ENCODE measurements at regions not wholly inside any gene's neighbourhood (a gene's known extent, or its start where the extent isn't known, plus 50 kb on each side); places are given as distances from the start of the nearest gene placed in this dataset.

DNA sequence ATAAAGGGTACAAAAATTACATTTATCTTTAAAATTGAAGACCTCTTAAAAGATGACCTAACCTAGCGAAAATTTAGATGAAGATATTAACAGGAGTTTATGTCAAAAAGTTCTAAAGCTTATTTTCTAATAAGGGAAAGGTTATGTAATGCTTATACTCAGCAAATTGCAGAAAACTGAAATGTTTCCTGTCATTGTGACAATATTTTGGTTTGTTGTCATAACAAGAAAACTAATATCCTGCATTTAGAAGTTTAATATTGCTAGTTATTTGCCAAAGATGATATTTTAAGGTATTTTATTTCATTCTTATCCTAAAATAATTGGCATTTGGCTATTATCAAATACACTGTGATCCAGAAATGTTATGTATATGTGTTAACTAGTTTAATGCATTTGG is 294.5 kb downstream of the C3orf38 start:
- Histone ChIP-seq H3K36me3 (no peaks in the 10 kb centered on the region), H3K4me3 (no peak overlapping the region), H3K4me1 (no peaks in the 10 kb centered on the region), H3K27me3 (no peaks in the 10 kb centered on the region), H3K9ac (ENCODE audit: low read depth in 2 of 2, low read length in 2 of 2) (no peak overlapping the region), H3K9me3 (no peaks in the 10 kb centered on the region), H3K27ac (no peak overlapping the region)
- DNase-seq = no peak
- intact Hi-C loops (cut with DNase I) = no loop called here
- TF ChIP-seq, protein P1, sequence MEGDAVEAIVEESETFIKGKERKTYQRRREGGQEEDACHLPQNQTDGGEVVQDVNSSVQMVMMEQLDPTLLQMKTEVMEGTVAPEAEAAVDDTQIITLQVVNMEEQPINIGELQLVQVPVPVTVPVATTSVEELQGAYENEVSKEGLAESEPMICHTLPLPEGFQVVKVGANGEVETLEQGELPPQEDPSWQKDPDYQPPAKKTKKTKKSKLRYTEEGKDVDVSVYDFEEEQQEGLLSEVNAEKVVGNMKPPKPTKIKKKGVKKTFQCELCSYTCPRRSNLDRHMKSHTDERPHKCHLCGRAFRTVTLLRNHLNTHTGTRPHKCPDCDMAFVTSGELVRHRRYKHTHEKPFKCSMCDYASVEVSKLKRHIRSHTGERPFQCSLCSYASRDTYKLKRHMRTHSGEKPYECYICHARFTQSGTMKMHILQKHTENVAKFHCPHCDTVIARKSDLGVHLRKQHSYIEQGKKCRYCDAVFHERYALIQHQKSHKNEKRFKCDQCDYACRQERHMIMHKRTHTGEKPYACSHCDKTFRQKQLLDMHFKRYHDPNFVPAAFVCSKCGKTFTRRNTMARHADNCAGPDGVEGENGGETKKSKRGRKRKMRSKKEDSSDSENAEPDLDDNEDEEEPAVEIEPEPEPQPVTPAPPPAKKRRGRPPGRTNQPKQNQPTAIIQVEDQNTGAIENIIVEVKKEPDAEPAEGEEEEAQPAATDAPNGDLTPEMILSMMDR (IDR thresholded peaks at IDR 0.05) = no peak

DNA sequence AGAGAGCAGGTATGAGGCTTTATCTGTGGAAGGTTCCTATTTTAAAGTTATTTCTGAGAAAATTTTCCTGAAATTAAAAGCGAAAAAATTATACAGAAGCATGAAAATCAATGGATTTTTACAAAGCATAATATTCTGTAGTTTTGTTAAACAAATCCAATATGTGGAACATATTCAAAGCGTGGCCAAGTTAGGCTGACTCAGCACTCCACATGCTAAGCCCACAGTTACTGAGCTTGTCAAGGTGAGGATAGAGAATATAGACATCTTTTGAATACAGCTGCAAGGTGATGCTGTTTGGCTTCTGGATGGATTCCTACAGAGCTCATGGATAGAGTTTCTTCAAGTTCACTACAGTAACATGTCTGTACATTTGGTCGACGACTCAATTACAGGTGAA is 302.5 kb downstream of the C3orf38 start:
- Histone ChIP-seq H3K4me3 (no peak overlapping the region), H3K4me1 (no peaks in the 10 kb centered on the region), H3K27me3 (no peaks in the 10 kb centered on the region), H3K27ac (no peak overlapping the region), H3K9ac (ENCODE audit: low read depth in 2 of 2, low read length in 2 of 2) (no peak overlapping the region), H3K36me3 (no peaks in the 10 kb centered on the region), H3K9me3 (no peaks in the 10 kb centered on the region)
- DNase-seq = no peak
- TF ChIP-seq, protein P1 (IDR thresholded peaks at IDR 0.05) = no peak
- intact Hi-C loops (cut with DNase I) = no loop called here

DNA sequence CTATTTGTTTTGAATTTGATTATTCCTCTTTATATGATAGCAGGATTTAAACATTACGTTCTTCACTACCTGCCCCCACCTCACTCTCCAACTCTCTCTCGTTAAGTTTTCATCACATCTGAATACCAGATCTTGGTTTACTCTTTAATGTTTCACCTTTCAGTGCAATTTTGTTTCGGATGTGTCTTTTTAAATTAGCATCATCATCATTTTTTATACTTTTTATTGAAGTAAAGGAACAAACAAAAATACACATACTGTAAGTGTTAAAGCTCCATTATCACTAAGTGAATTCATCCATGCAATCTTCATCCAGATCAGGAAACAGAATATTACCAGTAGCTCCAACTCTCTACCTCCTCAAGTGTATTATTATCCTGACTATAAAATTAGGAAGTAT is 310.6 kb downstream of the C3orf38 start:
- no peaks in the 10 kb centered on the region for H3K4me1 ChIP-seq
- no peaks in the 10 kb centered on the region for H3K9me3 ChIP-seq
- H3K27me3 ChIP-seq = no peaks in the 10 kb centered on the region
- H3K27ac ChIP-seq = no peak overlapping the region
- no peak for DNase-seq
- no peak overlapping the region for H3K9ac ChIP-seq (ENCODE audit: low read depth in 2 of 2, low read length in 2 of 2)
- H3K4me3 ChIP-seq = no peak overlapping the region
- intact Hi-C loops (cut with DNase I) = no loop called here
- no peaks in the 10 kb centered on the region for H3K36me3 ChIP-seq
- TF ChIP-seq, protein P1 (IDR thresholded peaks at IDR 0.05) = no peak

DNA sequence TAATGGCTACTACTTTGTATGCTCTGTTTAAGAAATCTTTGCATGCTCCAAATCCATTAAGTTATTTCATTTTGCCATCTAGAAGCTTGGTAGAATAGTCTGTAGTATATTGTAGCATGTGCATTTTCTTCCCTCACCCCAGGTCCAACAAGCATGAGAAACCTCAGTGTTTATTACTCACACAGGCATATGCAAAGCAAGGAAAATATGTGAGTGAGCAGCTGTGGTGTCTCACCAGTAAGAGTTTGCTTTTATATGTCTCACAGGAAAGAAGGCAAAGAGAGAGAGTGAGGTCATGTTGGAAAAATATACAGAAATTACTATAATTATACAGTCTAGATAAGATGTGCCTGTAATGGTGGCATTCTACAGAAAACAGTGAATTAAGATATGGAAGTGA is 312.5 kb downstream of the C3orf38 start:
- no peaks in the 10 kb centered on the region for H3K27me3 ChIP-seq
- TF ChIP-seq, protein P1 (IDR thresholded peaks at IDR 0.05) = no peak
- no peaks in the 10 kb centered on the region for H3K4me1 ChIP-seq
- no peak overlapping the region for H3K27ac ChIP-seq
- intact Hi-C loops (cut with DNase I) = no loop called here
- H3K9me3 ChIP-seq = no peaks in the 10 kb centered on the region
- H3K9ac ChIP-seq (ENCODE audit: low read depth in 2 of 2, low read length in 2 of 2) = no peak overlapping the region
- no peak for DNase-seq
- no peak overlapping the region for H3K4me3 ChIP-seq
- H3K36me3 ChIP-seq = no peaks in the 10 kb centered on the region

DNA sequence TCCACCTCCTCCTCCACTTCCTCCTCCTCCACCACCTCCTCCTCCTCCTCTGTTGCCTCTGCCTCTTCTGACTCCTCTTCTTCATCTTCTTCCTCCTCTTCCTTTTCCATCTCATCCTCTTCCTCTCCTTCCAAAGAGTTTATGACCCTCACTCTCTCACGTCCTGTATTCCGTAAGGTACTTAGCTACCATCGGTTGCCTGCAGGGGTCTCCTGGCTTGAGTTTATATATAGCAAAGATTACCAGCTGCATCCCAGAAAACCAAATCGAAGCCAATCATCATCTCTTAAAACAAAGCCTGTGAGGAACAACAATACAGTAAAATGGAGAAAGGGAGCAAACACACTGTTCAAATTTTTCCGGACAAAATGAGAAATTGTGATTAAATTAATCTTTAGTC is 317.4 kb downstream of the C3orf38 start:
- Histone ChIP-seq H3K27me3 (no peaks in the 10 kb centered on the region), H3K4me1 (no peaks in the 10 kb centered on the region), H3K9ac (ENCODE audit: low read depth in 2 of 2, low read length in 2 of 2) (no peak overlapping the region), H3K4me3 (no peak overlapping the region), H3K27ac (no peak overlapping the region), H3K9me3 (no peaks in the 10 kb centered on the region), H3K36me3 (no peaks in the 10 kb centered on the region)
- intact Hi-C loops (cut with DNase I) = no loop called here
- DNase-seq = no peak
- TF ChIP-seq, protein P1 (IDR thresholded peaks at IDR 0.05) = no peak

DNA sequence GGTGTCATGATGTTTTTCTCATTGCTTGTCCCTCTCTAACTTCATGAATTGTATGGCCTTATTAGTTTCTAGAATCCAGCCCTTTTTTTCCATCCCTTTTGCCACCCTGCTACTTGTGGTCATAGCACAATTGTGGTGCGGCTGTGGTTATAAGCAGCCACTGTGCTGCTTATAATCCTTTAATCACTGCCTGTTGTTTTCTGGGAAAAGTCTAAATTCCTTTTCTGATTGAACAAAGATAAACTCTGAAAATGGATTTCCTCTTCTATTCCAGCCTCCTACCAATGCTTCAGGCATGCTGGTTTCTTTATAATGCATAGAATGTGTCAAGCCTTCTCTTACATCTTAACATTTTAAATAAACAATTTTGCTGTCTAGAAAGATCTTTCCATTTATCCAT is 319.5 kb downstream of the C3orf38 start:
- no peaks in the 10 kb centered on the region for H3K4me1 ChIP-seq
- no peaks in the 10 kb centered on the region for H3K9me3 ChIP-seq
- no peaks in the 10 kb centered on the region for H3K27me3 ChIP-seq
- no peak overlapping the region for H3K27ac ChIP-seq
- H3K4me3 ChIP-seq = no peak overlapping the region
- intact Hi-C loops (cut with DNase I) = no loop called here
- TF ChIP-seq, protein P1 (IDR thresholded peaks at IDR 0.05) = no peak
- H3K9ac ChIP-seq (ENCODE audit: low read depth in 2 of 2, low read length in 2 of 2) = no peak overlapping the region
- no peaks in the 10 kb centered on the region for H3K36me3 ChIP-seq
- no peak for DNase-seq
